ENCODE measurements at regions not wholly inside any gene's neighbourhood (a gene's known extent, or its start where the extent isn't known, plus 50 kb on each side); places are given as distances from the start of the nearest gene placed in this dataset.

- Histone ChIP-seq H3K4me3 (ENCODE audit: control extremely low read depth in 1 of 5, extremely low read depth in 1 of 5, insufficient read depth in 1 of 5, low read depth in 2 of 5, low read length in 4 of 5) (no peak overlapping the region), H3K4me2 (replicated peaks; ENCODE audit: low read depth, low read length, poor library complexity, severe bottlenecking) (no peak overlapping the region), H4K20me1 (ENCODE audit: control insufficient read depth, insufficient read depth, low read length, poor library complexity, severe bottlenecking) (no peaks in the 10 kb centered on the region), H2AFZ (ENCODE audit: insufficient read depth, low read depth, low read length, poor library complexity, severe bottlenecking) (no peak overlapping the region), H3K9me3 (ENCODE audit: control extremely low read depth in 1 of 3, control insufficient read depth in 2 of 3, insufficient read depth in 1 of 3, low read length in 2 of 3) (peaks cover 0 to 9% (median 0%) of the 10 kb centered on the region in 3 donors), H3K4me1 (ENCODE audit: control insufficient read depth in 2 of 2, insufficient read depth in 2 of 2, low read length in 2 of 2) (no peaks in the 10 kb centered on the region), H3K27ac (ENCODE audit: low read length in 2 of 2) (no peak overlapping the region), H3K79me2 (ENCODE audit: control insufficient read depth, insufficient read depth, low read length) (no peaks in the 10 kb centered on the region), H3K9ac (ENCODE audit: low read length) (no peak overlapping the region), H3K27me3 (replicated peaks in 1 of 4; ENCODE audit: control extremely low read depth in 1 of 4, control insufficient read depth in 3 of 4, insufficient read depth in 4 of 4, low read length in 3 of 4) (no peaks in the 10 kb centered on the region), H3K36me3 (replicated peaks in 1 of 2; ENCODE audit: control extremely low read depth in 1 of 2, control insufficient read depth in 1 of 2, extremely low read depth in 1 of 2, insufficient read depth in 2 of 2, low read length in 1 of 2) (no peaks in the 10 kb centered on the region)
- CTCF ChIA-PET: no interaction called here
- H3K4me3 Mint-ChIP-seq: no peak overlapping the region
- intact Hi-C loops (cut with micrococcal nuclease): no loop called here
- H3K27me3 Mint-ChIP-seq: no peaks in the 10 kb centered on the region
- no peak for TF ChIP-seq EZH2 (IDR thresholded peaks at IDR 0.05; ENCODE audit: borderline replicate concordance, insufficient read depth, low read depth, low read length, poor library complexity, severe bottlenecking)
- TF ChIP-seq CTCF (IDR thresholded peaks at IDR 0.05): no peak
- DNase-seq (no peak), ATAC-seq (ENCODE audit: low read depth) (no peak)
- peaks cover 8% of the 10 kb centered on the region for H3K9me3 Mint-ChIP-seq (ENCODE audit: insufficient read depth)
- WGBS (ENCODE audit: insufficient coverage): 50% methylated on average over 1 of the region's 5 CpGs
- POLR2A ChIA-PET: no interaction called here
- no peaks in the 10 kb centered on the region for H3K4me1 Mint-ChIP-seq
- H3K27ac Mint-ChIP-seq: no peak overlapping the region
These were observed 538.2 kb upstream of the TMEM132C start for GRCh38 chr12:127728729-127729128.

- WGBS (ENCODE audit: insufficient coverage): 80% methylated on average over 1 of the region's 1 CpG
- Mint-ChIP-seq H3K4me3 (no peak overlapping the region), H3K27me3 (no peaks in the 10 kb centered on the region), H3K4me1 (no peaks in the 10 kb centered on the region), H3K9me3 (ENCODE audit: insufficient read depth) (peaks cover 8% of the 10 kb centered on the region), H3K27ac (no peak overlapping the region)
- intact Hi-C loops (cut with micrococcal nuclease): no loop called here
- Histone ChIP-seq H3K9ac (ENCODE audit: low read length) (no peak overlapping the region), H3K4me1 (ENCODE audit: control insufficient read depth in 2 of 2, insufficient read depth in 2 of 2, low read length in 2 of 2) (no peaks in the 10 kb centered on the region), H3K27ac (ENCODE audit: low read length in 2 of 2) (no peak overlapping the region), H4K20me1 (ENCODE audit: control insufficient read depth, insufficient read depth, low read length, poor library complexity, severe bottlenecking) (no peaks in the 10 kb centered on the region), H3K27me3 (replicated peaks in 1 of 4; ENCODE audit: control extremely low read depth in 1 of 4, control insufficient read depth in 3 of 4, insufficient read depth in 4 of 4, low read length in 3 of 4) (no peaks in the 10 kb centered on the region), H3K79me2 (ENCODE audit: control insufficient read depth, insufficient read depth, low read length) (no peaks in the 10 kb centered on the region), H3K36me3 (replicated peaks in 1 of 2; ENCODE audit: control extremely low read depth in 1 of 2, control insufficient read depth in 1 of 2, extremely low read depth in 1 of 2, insufficient read depth in 2 of 2, low read length in 1 of 2) (no peaks in the 10 kb centered on the region), H3K4me2 (replicated peaks; ENCODE audit: low read depth, low read length, poor library complexity, severe bottlenecking) (no peak overlapping the region), H2AFZ (ENCODE audit: insufficient read depth, low read depth, low read length, poor library complexity, severe bottlenecking) (no peak overlapping the region), H3K4me3 (ENCODE audit: control extremely low read depth in 1 of 5, extremely low read depth in 1 of 5, insufficient read depth in 1 of 5, low read depth in 2 of 5, low read length in 4 of 5) (no peak overlapping the region), H3K9me3 (ENCODE audit: control extremely low read depth in 1 of 3, control insufficient read depth in 2 of 3, insufficient read depth in 1 of 3, low read length in 2 of 3) (peaks cover 0 to 9% (median 0%) of the 10 kb centered on the region in 3 donors)
- TF ChIP-seq CTCF (IDR thresholded peaks at IDR 0.05): no peak
- ChIA-PET POLR2A (no interaction called here), CTCF (no interaction called here)
- DNase-seq: no peak
- ATAC-seq (ENCODE audit: low read depth): no peak
These were observed 537.6 kb upstream of the TMEM132C start for GRCh38 chr12:127729381-127729780.

All from B cell (primary cell).